ENCODE measurements at regions not wholly inside any gene's neighbourhood (a gene's known extent, or its start where the extent isn't known, plus 50 kb on each side); places are given as distances from the start of the nearest gene placed in this dataset.

- CTCF ChIA-PET: no interaction called here
- Histone ChIP-seq H3K27ac (ENCODE audit: low read depth, low read length, poor library complexity, severe bottlenecking) (no peak overlapping the region), H3K27me3 (replicated peaks; ENCODE audit: insufficient read depth, low read depth, low read length, poor library complexity) (no peaks in the 10 kb centered on the region), H3K36me3 (ENCODE audit: insufficient read depth, low read length, poor library complexity, severe bottlenecking) (no peaks in the 10 kb centered on the region), H3K4me3 (ENCODE audit: low read depth, low read length, poor library complexity, severe bottlenecking) (no peak overlapping the region), H3K4me1 (ENCODE audit: insufficient read depth, low read length, poor library complexity, severe bottlenecking) (no peaks in the 10 kb centered on the region), H3K9me3 (ENCODE audit: low read depth, low read length, poor library complexity, severe bottlenecking) (no peaks in the 10 kb centered on the region)
- intact Hi-C loops (cut with micrococcal nuclease; ENCODE audit: unreplicated experiment): no loop called here
- no TSS peak for BruUV-seq (replicated peaks)
- DNase-seq (ENCODE audit: low spot score): no peak
- TF ChIP-seq EZH2 (IDR thresholded peaks at IDR 0.05; ENCODE audit: borderline replicate concordance, low read depth, low read length, poor library complexity, severe bottlenecking) (no peak), CTCF (conservative IDR thresholded peaks at IDR 0.05; ENCODE audit: low read depth, low read length) (no peak)
- POLR2A ChIA-PET (ENCODE audit: low non-redundant PET): no interaction called here
These were observed 1144.3 kb downstream of the ADGRL3 start for GRCh38 chr4:62344474-62344873.

GRCh38 chr4:62342346-62342745 is 1142.2 kb downstream of the ADGRL3 start:
- BruUV-seq (replicated peaks): no TSS peak
- CTCF ChIA-PET: no interaction called here
- Histone ChIP-seq H3K4me1 (ENCODE audit: insufficient read depth, low read length, poor library complexity, severe bottlenecking) (no peaks in the 10 kb centered on the region), H3K27ac (ENCODE audit: low read depth, low read length, poor library complexity, severe bottlenecking) (no peak overlapping the region), H3K9me3 (ENCODE audit: low read depth, low read length, poor library complexity, severe bottlenecking) (no peaks in the 10 kb centered on the region), H3K4me3 (ENCODE audit: low read depth, low read length, poor library complexity, severe bottlenecking) (no peak overlapping the region), H3K27me3 (replicated peaks; ENCODE audit: insufficient read depth, low read depth, low read length, poor library complexity) (no peaks in the 10 kb centered on the region), H3K36me3 (ENCODE audit: insufficient read depth, low read length, poor library complexity, severe bottlenecking) (no peaks in the 10 kb centered on the region)
- TF ChIP-seq EZH2 (IDR thresholded peaks at IDR 0.05; ENCODE audit: borderline replicate concordance, low read depth, low read length, poor library complexity, severe bottlenecking): no peak
- TF ChIP-seq CTCF (conservative IDR thresholded peaks at IDR 0.05; ENCODE audit: low read depth, low read length): no peak
- POLR2A ChIA-PET (ENCODE audit: low non-redundant PET): no interaction called here
- intact Hi-C loops (cut with micrococcal nuclease; ENCODE audit: unreplicated experiment): no loop called here
- DNase-seq (ENCODE audit: low spot score): no peak

GRCh38 chr4:62328526-62328925 is 1128.4 kb downstream of the ADGRL3 start:
- H3K4me1 ChIP-seq (ENCODE audit: insufficient read depth, low read length, poor library complexity, severe bottlenecking): no peaks in the 10 kb centered on the region
- ChIA-PET CTCF (no interaction called here), POLR2A (ENCODE audit: low non-redundant PET) (no interaction called here)
- no peaks in the 10 kb centered on the region for H3K9me3 ChIP-seq (ENCODE audit: low read depth, low read length, poor library complexity, severe bottlenecking)
- no peak overlapping the region for H3K4me3 ChIP-seq (ENCODE audit: low read depth, low read length, poor library complexity, severe bottlenecking)
- intact Hi-C loops (cut with micrococcal nuclease; ENCODE audit: unreplicated experiment): no loop called here
- BruUV-seq (replicated peaks): no TSS peak
- no peak for DNase-seq (ENCODE audit: low spot score)
- no peak overlapping the region for H3K27ac ChIP-seq (ENCODE audit: low read depth, low read length, poor library complexity, severe bottlenecking)
- no peaks in the 10 kb centered on the region for H3K36me3 ChIP-seq (ENCODE audit: insufficient read depth, low read length, poor library complexity, severe bottlenecking)
- TF ChIP-seq EZH2 (IDR thresholded peaks at IDR 0.05; ENCODE audit: borderline replicate concordance, low read depth, low read length, poor library complexity, severe bottlenecking) (no peak), CTCF (conservative IDR thresholded peaks at IDR 0.05; ENCODE audit: low read depth, low read length) (no peak)
- no peaks in the 10 kb centered on the region for H3K27me3 ChIP-seq (replicated peaks; ENCODE audit: insufficient read depth, low read depth, low read length, poor library complexity)

Measured in A673 (cell line).